Astrocyte of the spinal cord (primary cell): ENCODE measurements at regions not wholly inside any gene's neighbourhood (a gene's known extent, or its start where the extent isn't known, plus 50 kb on each side); places are given as distances from the start of the nearest gene placed in this dataset.

Experiments
- DNase-seq: peaks from one replicate; pipeline ENCODE4 v3.0.0; 2011; ENCODE audit warnings: low read depth, low spot score
- H3K4me3 ChIP-seq: 2 replicates; pipeline ENCODE4 v1.5.1; 2011; ENCODE audit warnings: low read depth, mild to moderate bottlenecking, low read length, moderate library complexity
- in situ Hi-C: cut with HindIII; loops from 2 replicates; pipeline ENCODE4 v1.10.0; 2017; ENCODE audit warnings: low sequenced_read_pairs
- TF ChIP-seq, protein P1 (sequence below): IDR thresholded peaks from 2 replicates; pipeline ENCODE4 v1.5.1; 2012; ENCODE audit warnings: low read depth, mild to moderate bottlenecking, low read length, inconsistent platforms

DNA sequence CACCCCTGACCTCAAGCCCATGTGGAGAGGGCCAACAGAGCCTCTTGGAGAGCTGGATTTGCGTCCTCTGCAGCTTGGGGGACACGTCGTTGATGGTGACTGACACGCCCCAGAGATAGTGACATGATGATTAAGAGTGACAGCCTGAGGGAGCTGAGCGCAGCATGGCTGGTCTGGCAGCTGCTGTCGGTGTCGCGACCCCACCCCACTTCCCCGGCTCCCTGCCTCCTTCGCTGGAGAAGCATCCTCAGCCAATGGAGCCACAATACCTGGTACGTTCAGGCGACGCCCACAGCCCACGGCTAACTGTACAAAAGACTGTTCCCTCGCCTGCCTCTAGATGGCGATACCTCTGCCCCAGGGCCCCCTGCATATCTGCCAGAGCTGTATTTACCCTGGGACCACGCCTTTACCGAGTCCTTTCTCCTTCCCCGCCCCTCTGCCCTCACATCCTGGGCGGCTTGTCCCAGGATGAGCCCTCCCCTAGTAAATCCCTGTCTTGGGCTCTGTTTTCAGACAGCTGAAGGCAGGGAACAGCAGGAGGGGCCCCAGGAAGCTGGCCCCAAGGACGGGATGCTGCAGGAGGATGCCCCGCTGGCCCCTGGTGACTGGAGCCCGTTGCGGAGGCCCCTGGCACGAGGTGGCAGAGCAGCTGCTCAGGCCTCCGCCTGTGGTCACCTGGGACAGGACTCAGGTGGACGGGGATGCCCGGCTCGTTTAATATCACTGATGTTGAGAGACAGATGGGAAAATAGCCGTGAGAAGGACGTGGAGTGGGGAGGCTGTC is 90.6 kb downstream of the RPS6KA4 start:
- TF ChIP-seq, protein P1, sequence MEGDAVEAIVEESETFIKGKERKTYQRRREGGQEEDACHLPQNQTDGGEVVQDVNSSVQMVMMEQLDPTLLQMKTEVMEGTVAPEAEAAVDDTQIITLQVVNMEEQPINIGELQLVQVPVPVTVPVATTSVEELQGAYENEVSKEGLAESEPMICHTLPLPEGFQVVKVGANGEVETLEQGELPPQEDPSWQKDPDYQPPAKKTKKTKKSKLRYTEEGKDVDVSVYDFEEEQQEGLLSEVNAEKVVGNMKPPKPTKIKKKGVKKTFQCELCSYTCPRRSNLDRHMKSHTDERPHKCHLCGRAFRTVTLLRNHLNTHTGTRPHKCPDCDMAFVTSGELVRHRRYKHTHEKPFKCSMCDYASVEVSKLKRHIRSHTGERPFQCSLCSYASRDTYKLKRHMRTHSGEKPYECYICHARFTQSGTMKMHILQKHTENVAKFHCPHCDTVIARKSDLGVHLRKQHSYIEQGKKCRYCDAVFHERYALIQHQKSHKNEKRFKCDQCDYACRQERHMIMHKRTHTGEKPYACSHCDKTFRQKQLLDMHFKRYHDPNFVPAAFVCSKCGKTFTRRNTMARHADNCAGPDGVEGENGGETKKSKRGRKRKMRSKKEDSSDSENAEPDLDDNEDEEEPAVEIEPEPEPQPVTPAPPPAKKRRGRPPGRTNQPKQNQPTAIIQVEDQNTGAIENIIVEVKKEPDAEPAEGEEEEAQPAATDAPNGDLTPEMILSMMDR = peak; percentile 95
- DNase-seq = peak; percentile 22
- H3K4me3 ChIP-seq = no peak overlapping the region
- in situ Hi-C loops = no loop called here

DNA sequence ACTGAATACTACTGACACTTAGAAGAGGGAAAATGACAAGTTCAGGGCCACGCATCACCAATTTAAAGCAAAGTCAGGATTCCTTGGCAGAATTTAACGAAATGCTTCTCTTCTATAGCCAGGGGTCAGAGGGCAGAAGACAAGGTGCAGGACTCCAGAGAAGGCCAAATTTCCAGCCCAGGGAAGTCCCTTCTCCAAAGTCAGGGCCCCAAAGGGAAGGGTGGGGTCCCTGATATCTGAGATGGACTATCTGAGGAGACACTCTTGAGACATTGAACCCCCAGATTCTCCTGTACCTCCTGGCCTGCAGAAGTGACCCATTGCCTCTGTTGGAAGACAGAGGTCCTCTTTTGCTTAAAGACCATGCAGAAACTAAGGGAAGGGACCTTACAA is 91.2 kb downstream of the RPS6KA4 start:
- TF ChIP-seq, protein P1 = no peak
- in situ Hi-C loops = no loop called here
- no peak overlapping the region for H3K4me3 ChIP-seq
- DNase-seq = no peak

DNA sequence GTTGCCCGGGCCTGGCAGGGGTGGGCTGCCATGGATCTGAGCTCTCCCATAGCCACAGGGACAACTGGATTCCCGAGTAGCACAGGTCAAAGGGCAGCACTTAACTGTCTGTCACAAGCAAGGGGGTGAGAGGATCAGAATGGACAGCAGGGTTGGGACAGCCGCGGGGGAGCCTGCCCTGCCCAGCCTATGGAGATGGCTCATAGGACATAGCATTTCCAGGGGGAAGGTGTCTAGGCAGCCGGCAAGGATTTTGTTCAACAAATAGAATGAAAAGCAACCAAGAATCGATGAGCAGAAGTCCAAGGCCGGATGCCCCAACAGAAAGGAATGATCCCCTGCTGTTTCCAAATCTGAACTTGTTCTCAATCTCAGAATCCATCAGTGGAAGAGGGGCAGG is 92.9 kb downstream of the RPS6KA4 start:
- no peak for DNase-seq
- no peak overlapping the region for H3K4me3 ChIP-seq
- TF ChIP-seq, protein P1 = no peak
- in situ Hi-C loops = no loop called here

DNA sequence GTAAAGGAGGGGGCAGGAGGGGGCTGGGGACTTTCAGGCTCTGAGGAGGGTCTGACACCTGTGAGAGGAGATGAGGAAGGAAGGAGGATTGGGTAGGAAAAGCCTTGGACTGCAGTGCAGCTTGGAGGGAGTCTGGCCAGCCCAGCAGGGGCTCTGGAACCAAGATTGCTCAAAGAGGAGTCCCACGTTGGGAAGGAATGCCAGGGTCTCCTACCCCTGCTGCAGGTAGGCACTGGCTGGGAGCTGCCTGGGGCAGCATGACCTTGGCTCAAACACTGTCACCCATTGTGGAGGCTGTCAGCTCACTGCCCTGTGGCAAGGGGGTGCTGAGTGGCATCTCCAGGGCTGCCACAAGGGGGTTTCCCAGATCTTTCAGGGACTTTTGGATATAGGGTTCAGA is 94.5 kb downstream of the RPS6KA4 start:
- TF ChIP-seq, protein P1 = no peak
- no peak overlapping the region for H3K4me3 ChIP-seq
- DNase-seq = no peak
- in situ Hi-C loops = no loop called here

DNA sequence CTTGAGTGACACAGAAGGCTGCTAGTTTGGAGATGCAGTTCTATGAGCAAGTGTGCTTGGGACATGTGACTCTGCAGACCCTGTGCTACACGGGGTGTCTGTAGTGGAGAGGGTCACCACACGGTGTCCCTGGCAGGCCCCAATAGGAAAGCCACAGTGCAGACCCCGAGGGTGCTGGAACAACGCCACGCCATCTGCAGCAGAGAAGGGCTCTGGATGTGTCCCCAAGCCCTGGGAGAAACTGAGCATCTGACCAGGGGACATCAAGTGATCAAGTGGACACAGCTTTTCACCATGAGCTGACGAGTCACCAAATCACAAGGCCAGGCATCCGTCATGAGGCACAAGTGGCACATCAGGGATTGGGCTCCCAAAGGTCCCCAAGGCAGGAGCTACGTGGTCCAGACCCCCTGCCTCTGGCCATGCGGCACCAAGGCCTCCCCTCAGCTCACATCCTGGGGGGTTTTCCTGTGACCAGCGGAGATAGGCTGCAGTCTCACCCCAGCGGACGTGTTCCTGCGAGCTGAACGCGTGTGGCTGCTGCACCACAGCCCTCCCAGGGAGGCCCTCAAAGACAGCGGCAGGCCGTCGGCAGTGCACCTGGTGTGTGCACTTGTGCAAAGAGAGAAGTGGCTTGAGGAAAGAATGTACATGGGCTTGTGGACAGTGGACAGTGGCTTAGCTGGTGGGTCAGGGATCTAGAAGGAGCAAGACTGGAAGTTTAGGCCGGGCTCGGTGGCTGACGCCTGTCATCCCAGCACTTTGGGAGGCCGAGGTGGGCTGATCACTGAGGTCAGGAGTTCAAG is 96.7 kb downstream of the RPS6KA4 start:
- no peak for DNase-seq
- TF ChIP-seq, protein P1 = no peak
- in situ Hi-C loops = no loop called here
- no peak overlapping the region for H3K4me3 ChIP-seq

DNA sequence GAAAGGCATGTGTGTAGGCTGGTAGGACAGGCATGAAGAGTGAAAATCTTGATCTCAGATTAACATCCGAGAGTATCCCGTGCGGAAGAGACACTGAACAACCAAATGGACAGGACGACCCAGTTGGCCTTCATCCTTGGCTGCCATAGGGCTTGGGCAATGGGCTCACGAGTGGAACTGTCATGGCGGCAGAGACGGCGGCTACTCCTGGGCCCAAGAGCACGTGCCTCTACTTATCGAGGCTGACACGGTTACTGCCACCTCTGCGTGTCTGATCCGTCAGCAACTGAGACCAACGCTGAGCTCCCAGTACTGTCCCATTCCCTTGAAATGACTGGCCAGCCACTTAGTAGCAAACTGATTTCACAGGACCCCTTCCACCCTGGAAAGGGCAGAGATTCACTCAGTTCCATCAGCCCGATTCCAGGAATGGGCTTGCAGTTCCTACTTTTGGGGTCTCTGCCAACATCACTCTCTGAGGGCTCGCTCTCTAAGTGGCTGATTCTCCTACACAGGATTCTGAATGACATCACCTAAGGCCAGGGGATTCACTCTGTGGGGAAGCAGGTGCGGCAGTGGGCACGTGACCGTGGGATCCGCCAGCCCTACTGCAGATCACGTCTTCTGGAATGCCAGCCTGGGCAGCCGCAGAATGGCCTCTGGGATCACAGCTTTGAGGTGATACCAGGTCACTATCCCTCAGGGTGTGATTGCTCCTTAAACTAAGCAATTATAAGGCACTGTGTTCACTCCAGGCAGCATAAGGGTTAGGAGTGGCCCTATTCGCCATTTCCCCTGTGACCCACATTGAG is 97.8 kb downstream of the RPS6KA4 start:
- in situ Hi-C loops = no loop called here
- TF ChIP-seq, protein P1 = no peak
- no peak overlapping the region for H3K4me3 ChIP-seq

More for the DNA sequence above, 97.8 kb downstream of the RPS6KA4 start:
- no peak for DNase-seq
